ENCODE measurements at regions not wholly inside any gene's neighbourhood (a gene's known extent, or its start where the extent isn't known, plus 50 kb on each side); places are given as distances from the start of the nearest gene placed in this dataset.

GRCh38 chr11:115706626-115707135 is 202.5 kb upstream of the CADM1 start:
- Mint-ChIP-seq H3K4me1 (ENCODE audit: unreplicated experiment) (peaks cover 40% of the 10 kb centered on the region), H3K27ac (no peak overlapping the region), H3K36me3 (peaks cover 10% of the 10 kb centered on the region), H3K4me3 (no peak overlapping the region), H3K27me3 (no peaks in the 10 kb centered on the region), H3K9me3 (peaks cover 9% of the 10 kb centered on the region)
- DNase-seq (ENCODE audit: extremely low spot score, unreplicated experiment) = no peak
- TF ChIP-seq CTCF (conservative IDR thresholded peaks at IDR 0.05) = no peak

- Mint-ChIP-seq H3K4me1 (ENCODE audit: unreplicated experiment) (peaks cover 35% of the 10 kb centered on the region), H3K27ac (no peak overlapping the region), H3K27me3 (no peaks in the 10 kb centered on the region), H3K4me3 (no peak overlapping the region), H3K9me3 (peaks cover 9% of the 10 kb centered on the region), H3K36me3 (peaks cover 10% of the 10 kb centered on the region)
- DNase-seq (ENCODE audit: extremely low spot score, unreplicated experiment) = no peak
- no peak for TF ChIP-seq CTCF (conservative IDR thresholded peaks at IDR 0.05)
These were observed 201.0 kb upstream of the CADM1 start for GRCh38 chr11:115705200-115705599.

- no peak overlapping the region for H3K27ac Mint-ChIP-seq
- peaks cover 44% of the 10 kb centered on the region for H3K4me1 Mint-ChIP-seq (ENCODE audit: unreplicated experiment)
- TF ChIP-seq CTCF (conservative IDR thresholded peaks at IDR 0.05) = no peak
These were observed 197.0 kb upstream of the CADM1 start for GRCh38 chr11:115700981-115701875.

GRCh38 chr11:115700496-115700895 is 196.3 kb upstream of the CADM1 start:
- Mint-ChIP-seq H3K4me3 (peak overlapping the region; percentile 48), H3K9me3 (peaks cover 9% of the 10 kb centered on the region), H3K36me3 (peaks cover 9% of the 10 kb centered on the region), H3K27ac (no peak overlapping the region), H3K27me3 (peaks cover 3% of the 10 kb centered on the region), H3K4me1 (ENCODE audit: unreplicated experiment) (peaks cover 52% of the 10 kb centered on the region)
- no peak for TF ChIP-seq CTCF (conservative IDR thresholded peaks at IDR 0.05)
- DNase-seq (ENCODE audit: extremely low spot score, unreplicated experiment) = no peak

More at GRCh38 chr11:115700981-115701875, 197.0 kb upstream of the CADM1 start:
- H3K36me3 Mint-ChIP-seq = peaks cover 10% of the 10 kb centered on the region
- no peak for DNase-seq (ENCODE audit: extremely low spot score, unreplicated experiment)
- peaks cover 3% of the 10 kb centered on the region for H3K27me3 Mint-ChIP-seq
- H3K9me3 Mint-ChIP-seq = peaks cover 9% of the 10 kb centered on the region
- H3K4me3 Mint-ChIP-seq = no peak overlapping the region

GRCh38 chr11:115699733-115700132 is 195.5 kb upstream of the CADM1 start:
- Mint-ChIP-seq H3K4me1 (ENCODE audit: unreplicated experiment) (peaks cover 58% of the 10 kb centered on the region), H3K27ac (no peak overlapping the region), H3K9me3 (peaks cover 9% of the 10 kb centered on the region), H3K27me3 (peaks cover 3% of the 10 kb centered on the region), H3K36me3 (peaks cover 4% of the 10 kb centered on the region), H3K4me3 (no peak overlapping the region)
- no peak for DNase-seq (ENCODE audit: extremely low spot score, unreplicated experiment)
- no peak for TF ChIP-seq CTCF (conservative IDR thresholded peaks at IDR 0.05)

Measured in type B pancreatic cell (in vitro differentiated cells).